Urinary bladder (tissue), 3 donors: ENCODE measurements at regions not wholly inside any gene's neighbourhood (a gene's known extent, or its start where the extent isn't known, plus 50 kb on each side); places are given as distances from the start of the nearest gene placed in this dataset.
A peak's percentile ranks its signal among the peaks of the same experiment; 100 is the strongest.

Experiments
- DNase-seq: peaks from one replicate; pipeline ENCODE4 v3.0.0-alpha.2; 2015; ENCODE audit errors: extremely low spot score
- H3K27ac ChIP-seq: one replicate; pipeline ENCODE4 v1.5.1; 2013; ENCODE audit warnings: low read depth, mild to moderate bottlenecking, moderate library complexity
- H3K36me3 ChIP-seq: one replicate; pipeline ENCODE4 v1.6.1; 2013; ENCODE audit warnings: mild to moderate bottlenecking, moderate library complexity; ENCODE audit not compliant: insufficient read depth
- H3K4me1 ChIP-seq: one replicate; pipeline ENCODE4 v1.6.1; 2013; ENCODE audit warnings: mild to moderate bottlenecking, moderate library complexity; ENCODE audit not compliant: insufficient read depth
- H3K4me3 ChIP-seq: one replicate; pipeline ENCODE4 v1.5.1; 2013; ENCODE audit warnings: low read depth, low read length
- WGBS: extraction: QIAGEN DNeasy Blood & Tissue Kit; methylation state at CpG from one replicate; pipeline ENCODE4 v1.1.7; 2013; 5-methylcytosine and 5-hydroxymethylcytosine counted together
- donor health status: healthy with polysubstance abuse.
- donor health status: healthy.

- Histone ChIP-seq H3K27ac (no peak overlapping the region), H3K36me3 (no peaks in the 10 kb centered on the region), H3K4me1 (no peaks in the 10 kb centered on the region), H3K4me3 (no peak overlapping the region)
- WGBS, result 56% methylated on average over 25 of the region's 25 CpGs
- DNase-seq, result no peak
These were observed 149.3 kb upstream of the SHH start for GRCh38 chr7:155961241-155962190.

- Histone ChIP-seq H3K4me1 (no peaks in the 10 kb centered on the region), H3K4me3 (no peak overlapping the region), H3K36me3 (no peaks in the 10 kb centered on the region), H3K27ac (no peak overlapping the region)
- WGBS, result 76% methylated on average over 13 of the region's 13 CpGs
- DNase-seq, result no peak
These were observed 147.6 kb upstream of the SHH start for GRCh38 chr7:155959894-155960293.

DNA sequence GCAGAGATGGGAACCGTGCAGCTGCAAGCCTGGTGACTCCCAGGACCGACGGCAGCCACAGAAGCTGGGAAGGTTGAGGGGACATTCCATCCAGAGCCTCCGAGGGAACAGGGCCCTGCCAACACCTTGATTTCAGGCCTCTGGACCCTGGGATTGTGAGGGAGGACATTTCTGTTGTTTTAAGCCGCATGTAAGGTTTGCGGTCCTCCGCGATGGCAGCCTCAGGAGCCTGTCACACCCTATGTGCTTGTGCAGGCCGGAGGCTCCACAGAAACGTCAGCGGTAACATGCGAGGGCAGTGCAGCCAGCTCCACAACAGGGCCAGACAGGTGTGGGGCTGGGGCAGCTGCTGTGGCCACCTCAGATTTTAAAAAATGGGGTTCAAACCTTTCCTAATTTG is 144.7 kb upstream of the SHH start:
- Histone ChIP-seq H3K36me3 (no peaks in the 10 kb centered on the region), H3K4me3 (no peak overlapping the region), H3K4me1 (no peaks in the 10 kb centered on the region), H3K27ac (no peak overlapping the region)
- WGBS, result 84% methylated on average over 12 of the region's 12 CpGs
- no peak for DNase-seq

DNA sequence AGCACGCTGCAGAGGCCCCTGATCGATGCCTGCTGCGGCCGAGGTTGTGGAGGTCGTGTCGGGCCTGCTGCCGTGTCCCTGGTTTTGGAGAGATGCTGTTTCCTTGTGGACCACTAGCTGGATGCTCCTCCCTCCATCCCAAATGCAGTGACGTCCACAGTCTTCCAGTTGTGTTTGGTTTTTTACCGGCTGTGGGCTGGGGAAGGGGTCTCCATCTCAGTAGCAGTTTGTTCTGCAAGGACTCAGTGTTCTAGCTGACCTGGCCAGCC is 143.0 kb upstream of the SHH start:
- DNase-seq, result no peak
- H3K4me1 ChIP-seq, result no peaks in the 10 kb centered on the region
- H3K27ac ChIP-seq, result no peak overlapping the region
- WGBS, result 79% methylated on average over 9 of the region's 9 CpGs
- H3K36me3 ChIP-seq, result no peaks in the 10 kb centered on the region
- no peak overlapping the region for H3K4me3 ChIP-seq

DNA sequence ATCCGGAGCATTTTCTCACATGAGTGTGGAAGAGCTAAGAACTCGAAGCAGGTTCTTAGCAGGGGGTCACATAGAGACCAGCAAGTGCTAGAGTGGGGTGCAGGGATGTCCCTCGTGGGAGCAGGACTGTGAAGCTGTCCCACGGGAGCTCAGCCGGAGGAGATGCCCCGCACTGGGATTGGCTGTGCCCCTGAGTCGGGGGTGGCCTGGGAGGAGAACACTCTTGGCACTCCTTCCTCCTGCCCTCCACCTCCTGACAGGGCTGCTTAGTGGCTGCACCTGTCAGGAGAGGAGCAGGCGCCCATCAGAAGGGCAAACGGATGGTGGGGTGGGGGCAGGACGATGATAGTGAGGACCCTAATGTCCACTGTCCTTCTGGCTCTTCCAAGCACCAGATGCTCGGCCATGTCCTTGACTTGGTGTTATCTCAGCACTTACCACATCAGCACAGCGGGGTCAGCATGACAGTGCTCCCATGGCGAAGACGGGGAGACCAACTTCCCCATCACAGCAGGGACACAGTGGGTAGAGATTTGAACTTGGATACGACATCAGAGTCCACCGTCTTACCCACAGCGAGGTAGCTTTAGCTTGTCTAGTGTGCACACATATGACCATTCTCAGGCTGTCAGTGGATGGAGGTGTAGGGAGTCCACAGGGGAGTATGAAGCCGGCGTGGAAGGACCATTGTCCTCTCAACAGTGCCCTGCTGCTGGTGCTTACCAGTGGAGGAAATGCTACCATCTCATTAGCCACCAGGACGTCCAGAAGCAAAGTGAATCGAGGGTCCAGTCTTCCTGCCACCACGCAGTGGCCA is 142.5 kb upstream of the SHH start:
- DNase-seq, result no peak
- Histone ChIP-seq H3K36me3 (no peaks in the 10 kb centered on the region), H3K4me1 (no peaks in the 10 kb centered on the region), H3K4me3 (no peak overlapping the region), H3K27ac (no peak overlapping the region)
- 84% methylated on average over 22 of the region's 22 CpGs for WGBS

DNA sequence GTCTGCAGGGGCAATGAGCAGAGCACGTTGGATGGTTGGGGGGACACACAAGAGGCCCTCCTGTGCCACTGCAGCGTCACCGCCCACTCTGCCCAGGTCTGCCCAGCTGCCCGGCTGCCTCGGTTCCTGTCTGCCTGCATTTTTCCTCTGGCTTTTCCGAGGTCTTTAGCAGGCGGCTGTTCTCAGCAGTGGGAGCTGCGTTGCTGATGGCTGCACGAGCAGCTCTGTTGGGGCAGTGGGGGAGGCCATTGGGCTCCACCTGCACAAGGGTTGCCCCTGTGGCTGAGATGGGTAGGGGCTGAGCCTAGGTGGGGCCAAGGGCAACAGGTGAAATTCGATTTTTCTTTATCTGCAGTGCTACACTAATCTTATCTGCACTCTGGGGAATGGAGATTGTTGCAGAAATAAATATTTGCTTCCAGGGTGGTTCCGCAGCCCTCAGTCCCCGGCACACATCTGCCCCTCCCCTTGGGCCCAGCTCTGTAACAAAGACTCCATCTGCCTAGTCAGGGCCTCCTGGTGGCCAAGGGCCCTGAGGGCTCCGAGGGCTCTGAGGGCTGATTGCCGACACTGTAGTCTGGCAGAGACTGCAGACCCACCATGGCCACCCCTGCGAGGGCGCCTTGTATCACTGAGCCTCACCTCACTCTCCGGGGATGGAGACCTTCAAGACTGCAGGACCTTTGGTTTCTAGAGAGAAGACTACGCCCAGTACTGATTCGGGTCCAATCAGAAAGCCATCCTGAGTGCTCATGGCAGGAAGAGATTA is 141.7 kb upstream of the SHH start:
- WGBS, result 73% methylated on average over 19 of the region's 19 CpGs
- Histone ChIP-seq H3K4me3 (no peak overlapping the region), H3K27ac (peak overlapping the region; percentile 33), H3K4me1 (no peaks in the 10 kb centered on the region), H3K36me3 (no peaks in the 10 kb centered on the region)
- no peak for DNase-seq

GRCh38 chr7:155953501-155953778 is 141.2 kb upstream of the SHH start:
- 61% methylated on average over 5 of the region's 5 CpGs for WGBS
- peak overlapping the region; percentile 33 for H3K27ac ChIP-seq
- H3K4me1 ChIP-seq, result no peaks in the 10 kb centered on the region
- no peaks in the 10 kb centered on the region for H3K36me3 ChIP-seq
- H3K4me3 ChIP-seq, result no peak overlapping the region
- no peak for DNase-seq

GRCh38 chr7:155951554-155952158 is 139.4 kb upstream of the SHH start:
- Histone ChIP-seq H3K36me3 (no peaks in the 10 kb centered on the region), H3K4me3 (no peak overlapping the region), H3K27ac (peak overlapping the region; percentile 82), H3K4me1 (no peaks in the 10 kb centered on the region)
- DNase-seq, result peak; percentile 75
- 76% methylated on average over 21 of the region's 21 CpGs for WGBS

DNA sequence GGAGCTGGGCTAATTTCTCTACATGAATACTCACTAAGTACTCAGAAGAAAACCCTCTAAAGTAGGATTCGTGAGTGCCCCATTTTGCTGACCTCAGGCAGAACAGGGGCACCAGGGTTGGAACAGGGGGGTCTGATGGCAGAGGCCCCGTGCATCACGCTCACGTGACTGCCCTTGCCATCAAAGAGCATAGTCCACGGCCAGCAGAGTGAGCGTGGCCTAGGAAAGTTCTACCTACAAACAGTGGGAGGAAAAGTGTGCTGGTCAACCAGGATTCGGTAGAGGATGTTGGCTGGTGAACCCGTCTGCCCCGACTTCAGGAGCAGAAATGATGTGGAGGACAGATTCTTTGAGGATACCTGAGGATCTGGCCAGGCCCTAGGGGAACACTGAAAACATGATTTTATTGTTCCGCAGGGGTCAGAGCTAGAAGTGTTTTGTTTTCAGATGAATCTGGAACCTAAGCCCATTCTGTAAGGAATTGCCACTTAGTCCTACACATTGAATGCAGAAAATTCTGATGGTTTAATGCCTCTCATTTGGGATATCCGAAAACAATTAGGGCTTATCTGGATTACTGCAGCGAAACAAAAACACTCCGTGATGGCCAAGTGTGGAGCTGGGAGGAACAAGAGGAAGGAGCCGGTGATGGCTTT is 138.8 kb upstream of the SHH start:
- no peak for DNase-seq
- peak overlapping the region; percentile 61 for H3K27ac ChIP-seq
- no peaks in the 10 kb centered on the region for H3K36me3 ChIP-seq
- 78% methylated on average over 14 of the region's 14 CpGs for WGBS
- H3K4me3 ChIP-seq, result no peak overlapping the region
- no peaks in the 10 kb centered on the region for H3K4me1 ChIP-seq

GRCh38 chr7:155948845-155949244 is 136.6 kb upstream of the SHH start:
- no peak overlapping the region for H3K27ac ChIP-seq
- DNase-seq, result no peak
- WGBS, result 73% methylated on average over 10 of the region's 10 CpGs
- no peaks in the 10 kb centered on the region for H3K36me3 ChIP-seq
- H3K4me1 ChIP-seq, result no peaks in the 10 kb centered on the region
- H3K4me3 ChIP-seq, result no peak overlapping the region

GRCh38 chr7:155948423-155948822 is 136.2 kb upstream of the SHH start:
- WGBS, result 71% methylated on average over 6 of the region's 6 CpGs
- Histone ChIP-seq H3K27ac (no peak overlapping the region), H3K36me3 (no peaks in the 10 kb centered on the region), H3K4me3 (no peak overlapping the region), H3K4me1 (no peaks in the 10 kb centered on the region)
- DNase-seq, result no peak

DNA sequence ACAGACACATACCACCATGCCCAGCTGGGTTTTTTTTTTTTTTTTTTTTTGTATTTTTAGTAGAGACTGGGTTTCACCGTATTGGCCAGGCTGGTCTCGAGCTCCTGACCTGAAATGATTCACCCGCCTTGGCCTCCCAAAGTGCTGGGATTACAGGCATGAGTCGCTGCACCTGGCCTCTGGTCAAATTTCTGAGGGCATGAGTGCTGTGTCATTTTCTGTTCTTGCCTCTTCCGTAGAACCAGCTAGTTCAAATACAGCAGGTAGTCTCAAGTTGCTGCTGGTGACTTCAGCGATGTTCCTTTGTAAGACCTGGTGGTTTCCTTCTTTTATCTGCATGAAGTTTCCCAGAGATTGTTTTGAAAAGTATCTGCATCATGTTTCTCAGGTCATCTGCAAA is 134.8 kb upstream of the SHH start:
- H3K4me1 ChIP-seq, result no peaks in the 10 kb centered on the region
- no peak overlapping the region for H3K4me3 ChIP-seq
- 81% methylated on average over 6 of the region's 6 CpGs for WGBS
- H3K27ac ChIP-seq, result no peak overlapping the region
- H3K36me3 ChIP-seq, result no peaks in the 10 kb centered on the region
- DNase-seq, result no peak

GRCh38 chr7:155945670-155946325 is 133.5 kb upstream of the SHH start:
- no peak for DNase-seq
- Histone ChIP-seq H3K27ac (no peak overlapping the region), H3K4me3 (no peak overlapping the region), H3K36me3 (no peaks in the 10 kb centered on the region), H3K4me1 (no peaks in the 10 kb centered on the region)
- 94% methylated on average over 32 of the region's 32 CpGs for WGBS
